Esophagus (tissue), 2 donors: ENCODE measurements at regions not wholly inside any gene's neighbourhood (a gene's known extent, or its start where the extent isn't known, plus 50 kb on each side); places are given as distances from the start of the nearest gene placed in this dataset.

Source experiments
- H3K27ac ChIP-seq, 2 donors: one replicate each; pipeline ENCODE4 v1.5.1; 2013; ENCODE audit warnings: low read depth in 2 of 2, mild to moderate bottlenecking in 2 of 2, inconsistent platforms in 1 of 2, low read length in 1 of 2, moderate library complexity in 1 of 2
- H3K27me3 ChIP-seq, 2 donors: one replicate each; pipeline ENCODE4 v1.6.1; 2013; ENCODE audit warnings: low read length in 2 of 2, control low read depth in 1 of 2, mild to moderate bottlenecking in 1 of 2; ENCODE audit not compliant: insufficient read depth in 2 of 2, control insufficient read depth in 1 of 2
- H3K36me3 ChIP-seq, 2 donors: one replicate each; pipeline ENCODE4 v1.6.1; 2013; ENCODE audit warnings: low read length in 1 of 2; ENCODE audit not compliant: control insufficient read depth in 2 of 2, insufficient read depth in 2 of 2
- H3K4me1 ChIP-seq, 2 donors: one replicate each; pipeline ENCODE4 v1.6.1; 2013; ENCODE audit warnings: low read length in 1 of 2; ENCODE audit not compliant: control insufficient read depth in 2 of 2, insufficient read depth in 2 of 2
- H3K4me3 ChIP-seq, 2 donors: one replicate each; pipeline ENCODE4 v1.5.1; 2013; ENCODE audit warnings: low read length in 2 of 2, mild to moderate bottlenecking in 2 of 2, low read depth in 1 of 2, moderate library complexity in 1 of 2
- H3K9me3 ChIP-seq, 2 donors: one replicate each; pipeline ENCODE4 v1.6.1; 2013; ENCODE audit warnings: mild to moderate bottlenecking in 2 of 2, low read depth in 1 of 2, low read length in 1 of 2, moderate library complexity in 1 of 2; ENCODE audit not compliant: control insufficient read depth in 2 of 2, insufficient read depth in 1 of 2
- WGBS, 2 donors: extraction: QIAGEN DNeasy Blood & Tissue Kit; methylation state at CpG; one replicate each; pipeline ENCODE4 v1.1.7; 2013; 5-methylcytosine and 5-hydroxymethylcytosine counted together
- donor health status: healthy with polysubstance abuse.
- donor health status: Bipolar disorder and iron deficiency.

DNA sequence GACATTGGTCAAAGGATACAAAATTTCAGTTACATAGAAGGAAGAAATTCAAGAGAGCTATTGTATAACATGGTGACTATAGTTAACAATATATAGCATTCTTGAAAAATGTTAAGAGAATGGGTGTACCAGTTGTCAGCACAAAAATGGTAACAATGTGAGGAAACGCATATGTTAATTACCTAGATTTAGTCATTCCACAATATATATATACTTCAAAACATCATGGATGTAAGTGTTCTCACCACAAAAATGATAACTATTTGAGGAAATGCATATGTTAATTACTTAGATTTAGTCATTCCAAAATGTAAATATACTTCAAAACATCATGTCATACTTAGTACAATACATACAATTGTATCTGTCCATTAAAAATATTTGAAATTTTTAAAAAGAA, 540.4 kb upstream of the MGAT4C start:
- WGBS, 2 donors, result 88 to 97% methylated on average over 1 of the region's 1 CpG
- Histone ChIP-seq H3K9me3 (no peaks in the 10 kb centered on the region), H3K27me3 (no peaks in the 10 kb centered on the region), H3K4me3 (no peak overlapping the region), H3K27ac (no peak overlapping the region), H3K36me3 (no peaks in the 10 kb centered on the region), H3K4me1 (no peaks in the 10 kb centered on the region)

- H3K36me3 ChIP-seq, result no peaks in the 10 kb centered on the region
- no peak overlapping the region for H3K4me3 ChIP-seq
- H3K9me3 ChIP-seq, result no peaks in the 10 kb centered on the region
- no peaks in the 10 kb centered on the region for H3K27me3 ChIP-seq
- no peaks in the 10 kb centered on the region for H3K4me1 ChIP-seq
- no peak overlapping the region for H3K27ac ChIP-seq
These were observed 532.5 kb upstream of the MGAT4C start for GRCh38 chr12:86788661-86789060.

DNA sequence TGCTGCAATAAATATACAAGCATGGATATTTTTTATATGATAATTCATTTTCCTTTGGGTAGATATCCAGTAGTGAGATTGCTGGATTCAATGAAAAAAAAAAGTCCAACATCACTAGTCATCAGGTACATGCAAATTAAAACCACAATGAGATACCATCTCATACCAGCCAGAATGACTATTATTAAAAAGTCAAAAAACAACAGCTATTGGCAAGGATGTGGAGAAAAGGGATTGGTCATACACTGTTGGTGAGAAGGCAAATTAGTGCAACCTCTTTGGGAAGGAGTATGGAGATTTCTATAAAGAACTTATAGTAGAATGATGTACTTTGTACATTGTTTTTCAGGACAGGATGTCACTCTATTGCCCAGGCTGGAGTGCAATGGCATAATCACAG, 531.2 kb upstream of the MGAT4C start:
- no peaks in the 10 kb centered on the region for H3K4me1 ChIP-seq
- H3K27ac ChIP-seq, result no peak overlapping the region
- no peaks in the 10 kb centered on the region for H3K36me3 ChIP-seq
- H3K4me3 ChIP-seq, result no peak overlapping the region
- H3K27me3 ChIP-seq, result no peaks in the 10 kb centered on the region
- H3K9me3 ChIP-seq, result no peaks in the 10 kb centered on the region

GRCh38 chr12:86777325-86777724, 521.1 kb upstream of the MGAT4C start:
- Histone ChIP-seq H3K9me3 (no peaks in the 10 kb centered on the region), H3K4me3 (no peak overlapping the region), H3K27ac (no peak overlapping the region), H3K4me1 (no peaks in the 10 kb centered on the region), H3K36me3 (no peaks in the 10 kb centered on the region), H3K27me3 (no peaks in the 10 kb centered on the region)
- WGBS, 2 donors, result 44 to 46% methylated on average over 2 of the region's 2 CpGs

DNA sequence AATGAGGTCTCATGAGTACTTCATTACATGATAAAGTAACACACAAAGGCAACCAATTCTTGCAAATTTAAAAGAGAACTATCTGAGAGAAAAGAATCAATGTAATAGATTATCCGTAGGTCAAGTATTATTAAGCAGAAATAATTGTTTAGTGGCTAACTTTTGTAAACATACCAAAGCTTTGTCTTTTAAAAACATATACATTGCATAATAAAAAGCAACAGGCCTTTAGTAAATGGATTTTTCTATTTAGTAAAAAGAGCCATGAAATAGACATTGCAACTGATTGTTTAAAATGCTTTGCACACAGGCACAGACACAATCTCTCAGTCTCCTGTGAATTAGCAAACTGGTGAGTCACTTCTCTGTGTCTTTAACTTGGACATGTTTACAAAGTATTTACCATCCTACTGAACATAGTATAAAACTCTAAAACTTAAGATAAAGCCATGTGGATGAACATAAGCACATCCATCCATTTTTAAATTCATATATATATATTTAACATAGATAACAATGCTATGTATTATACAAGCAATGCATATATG, 518.7 kb upstream of the MGAT4C start:
- Histone ChIP-seq H3K36me3 (no peaks in the 10 kb centered on the region), H3K27ac (no peak overlapping the region), H3K27me3 (no peaks in the 10 kb centered on the region), H3K4me3 (no peak overlapping the region), H3K9me3 (no peaks in the 10 kb centered on the region), H3K4me1 (no peaks in the 10 kb centered on the region)
- 67 to 84% methylated on average over 1 of the region's 1 CpG for WGBS, 2 donors

- Histone ChIP-seq H3K27ac (no peak overlapping the region), H3K4me1 (no peaks in the 10 kb centered on the region), H3K4me3 (no peak overlapping the region), H3K9me3 (no peaks in the 10 kb centered on the region), H3K36me3 (no peaks in the 10 kb centered on the region), H3K27me3 (no peaks in the 10 kb centered on the region)
- WGBS, 2 donors, result 29 to 46% methylated on average over 2 of the region's 2 CpGs
These were observed 516.5 kb upstream of the MGAT4C start for GRCh38 chr12:86772696-86773095.

DNA sequence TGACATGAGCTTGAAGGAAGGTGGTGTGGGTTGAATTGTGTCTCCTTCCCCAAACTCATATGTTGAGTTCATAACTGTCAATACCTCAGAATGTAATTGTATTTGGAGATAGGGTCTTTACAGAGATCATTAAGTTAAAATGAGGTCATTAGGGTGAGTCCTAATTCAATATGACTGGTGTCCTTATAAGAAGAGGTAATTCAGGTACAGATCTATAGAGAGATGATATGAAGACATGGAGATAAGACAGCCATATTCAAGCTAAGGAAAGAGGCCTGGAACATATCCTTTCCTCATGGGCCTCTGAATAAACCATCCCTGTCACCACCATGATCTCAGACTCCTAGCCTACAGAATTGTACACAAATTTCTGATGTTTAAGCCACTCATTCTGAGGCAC, 514.7 kb upstream of the MGAT4C start:
- no peak overlapping the region for H3K4me3 ChIP-seq

GRCh38 chr12:86748894-86749293, 492.7 kb upstream of the MGAT4C start:
- H3K9me3 ChIP-seq, result no peaks in the 10 kb centered on the region
- no peaks in the 10 kb centered on the region for H3K27me3 ChIP-seq
- no peak overlapping the region for H3K4me3 ChIP-seq
- H3K36me3 ChIP-seq, result no peaks in the 10 kb centered on the region
- WGBS, 2 donors, result 66 to 72% methylated on average over 2 of the region's 2 CpGs
- H3K4me1 ChIP-seq, result no peaks in the 10 kb centered on the region
- no peak overlapping the region for H3K27ac ChIP-seq

More for the DNA sequence above, 514.7 kb upstream of the MGAT4C start:
- H3K27me3 ChIP-seq, result no peaks in the 10 kb centered on the region
- H3K27ac ChIP-seq, result no peak overlapping the region
- no peaks in the 10 kb centered on the region for H3K9me3 ChIP-seq
- no peaks in the 10 kb centered on the region for H3K36me3 ChIP-seq
- H3K4me1 ChIP-seq, result no peaks in the 10 kb centered on the region

DNA sequence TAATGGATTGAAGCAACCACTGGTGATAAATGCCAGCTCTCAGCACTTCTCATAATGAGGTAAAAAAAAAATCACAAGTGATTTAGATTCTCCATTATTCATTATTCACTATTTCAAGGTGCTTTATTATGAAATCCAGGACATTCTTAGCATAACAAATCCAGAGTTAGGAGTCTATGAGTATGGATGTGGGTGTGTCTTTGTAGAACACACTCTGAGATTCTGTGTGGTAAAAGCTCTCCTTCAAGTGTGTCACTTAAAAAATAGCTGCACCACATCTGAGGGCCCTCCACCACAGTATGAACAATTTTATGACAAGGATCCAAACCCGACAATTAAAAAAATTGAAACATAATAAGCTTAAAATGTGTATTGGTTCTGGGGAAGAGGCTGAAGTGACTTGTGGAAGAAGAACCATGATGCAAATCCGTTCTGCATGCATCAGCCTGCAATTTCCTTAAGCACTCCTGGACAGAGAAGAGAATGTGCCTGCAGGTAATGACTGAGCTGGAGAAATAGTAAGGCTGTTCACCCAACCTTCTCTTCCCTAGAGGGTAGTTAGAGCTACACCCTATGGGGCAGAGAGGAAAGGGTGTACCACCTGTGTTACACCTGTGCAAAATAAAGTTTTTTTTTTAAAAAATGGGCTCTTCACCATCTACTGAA, 488.5 kb upstream of the MGAT4C start:
- no peaks in the 10 kb centered on the region for H3K4me1 ChIP-seq
- no peaks in the 10 kb centered on the region for H3K27me3 ChIP-seq
- H3K9me3 ChIP-seq, result no peaks in the 10 kb centered on the region
- no peak overlapping the region for H3K27ac ChIP-seq
- H3K4me3 ChIP-seq, result no peak overlapping the region
- no peaks in the 10 kb centered on the region for H3K36me3 ChIP-seq
- WGBS, 2 donors, result 71 to 75% methylated on average over 2 of the region's 2 CpGs

DNA sequence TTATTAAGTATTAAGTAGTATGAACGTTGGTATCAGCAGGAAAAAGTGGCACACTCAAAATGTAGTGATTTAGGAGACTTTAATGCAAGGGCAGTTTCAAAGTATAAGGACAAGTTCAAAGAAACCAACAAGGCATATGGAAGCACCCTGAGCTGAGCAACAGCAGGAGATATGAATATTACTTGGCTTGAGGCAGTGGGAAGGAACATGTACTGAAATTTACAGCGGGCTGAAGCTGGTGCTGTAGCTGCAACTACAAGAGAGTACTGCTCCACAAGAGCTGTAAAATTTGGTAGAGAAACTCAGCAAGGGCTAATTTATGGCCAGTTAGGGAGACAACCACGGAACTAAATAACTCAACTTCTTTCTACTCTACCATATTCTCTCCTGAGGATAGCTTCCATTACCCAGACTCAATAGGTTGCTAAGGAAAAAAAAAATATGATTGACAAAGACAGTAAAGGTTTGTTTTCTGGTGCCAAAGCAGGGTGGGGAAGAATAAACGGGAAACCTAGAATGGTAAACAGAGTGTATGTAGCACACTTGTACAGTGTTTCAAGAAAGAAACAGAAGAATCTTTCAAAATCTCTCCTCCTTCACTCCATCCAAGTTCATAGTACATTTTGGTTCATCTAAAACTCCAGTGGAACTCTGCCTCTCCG, 487.8 kb upstream of the MGAT4C start:
- no peaks in the 10 kb centered on the region for H3K9me3 ChIP-seq
- H3K27me3 ChIP-seq, result no peaks in the 10 kb centered on the region
- no peaks in the 10 kb centered on the region for H3K36me3 ChIP-seq
- 69 to 76% methylated on average over 5 of the region's 5 CpGs for WGBS, 2 donors
- H3K27ac ChIP-seq, result no peak overlapping the region
- H3K4me1 ChIP-seq, result no peaks in the 10 kb centered on the region
- H3K4me3 ChIP-seq, result no peak overlapping the region
